Spinal cord (tissue), 9 donors: ENCODE measurements at regions not wholly inside any gene's neighbourhood (a gene's known extent, or its start where the extent isn't known, plus 50 kb on each side); places are given as distances from the start of the nearest gene placed in this dataset.
"Not testable (repeated sequence)": the region's sequence is repeated elsewhere in the genome, so short reads cannot be mapped to it uniquely, and the experiment has no call there.

ENCODE experiments used
- DNase-seq, 6 donors: peaks; one replicate each; pipeline versions ENCODE4 v3.0.0 to v3.0.0-alpha.2; 2013 to 2015; ENCODE audit warnings: low spot score in 6 of 6, low read depth in 4 of 6
- H3K27ac ChIP-seq: one replicate; pipeline ENCODE4 v1.5.1; 2013; ENCODE audit warnings: low read depth, low read length, control low read depth
- H3K27me3 ChIP-seq: one replicate; pipeline ENCODE4 v1.6.1; 2013; ENCODE audit warnings: low read length; ENCODE audit not compliant: control insufficient read depth, insufficient read depth
- H3K36me3 ChIP-seq: one replicate; pipeline ENCODE4 v1.6.1; 2013; ENCODE audit warnings: low read length; ENCODE audit not compliant: control insufficient read depth, insufficient read depth
- H3K4me1 ChIP-seq: one replicate; pipeline ENCODE4 v1.6.1; 2013; ENCODE audit warnings: low read length; ENCODE audit not compliant: control insufficient read depth, insufficient read depth
- H3K4me3 ChIP-seq: one replicate; pipeline ENCODE4 v1.5.1; 2013; ENCODE audit warnings: low read depth, low read length, control low read depth
- H3K9me3 ChIP-seq: one replicate; pipeline ENCODE4 v1.6.1; 2013; ENCODE audit warnings: low read length; ENCODE audit not compliant: control insufficient read depth, insufficient read depth
- WGBS: methylation state at CpG from one replicate; pipeline ENCODE4 v1.1.5; 2013; ENCODE audit warnings: missing lambda C conversion rate; ENCODE audit not compliant: insufficient coverage; 5-methylcytosine and 5-hydroxymethylcytosine counted together
- donor health status: healthy.

- WGBS = no CpG with 5 or more reads among the region's 2 CpGs
These were observed 75.7 kb upstream of the VSTM5 start for GRCh38 chr11:93926099-93926498.

GRCh38 chr11:93929407-93929806 is 79.0 kb upstream of the VSTM5 start:
- H3K4me1 ChIP-seq = no peaks in the 10 kb centered on the region
- H3K4me3 ChIP-seq = no peak overlapping the region
- H3K27me3 ChIP-seq = no peaks in the 10 kb centered on the region
- no peak overlapping the region for H3K27ac ChIP-seq
- no CpG with 5 or more reads among the region's 1 CpG for WGBS
- no peaks in the 10 kb centered on the region for H3K9me3 ChIP-seq
- H3K36me3 ChIP-seq = no peaks in the 10 kb centered on the region
- no peak for DNase-seq

More at GRCh38 chr11:93926099-93926498, 75.7 kb upstream of the VSTM5 start:
- not testable (repeated sequence) for H3K27me3 ChIP-seq, H3K9me3 ChIP-seq, H3K4me3 ChIP-seq, H3K4me1 ChIP-seq, H3K27ac ChIP-seq, H3K36me3 ChIP-seq, DNase-seq

GRCh38 chr11:93933230-93933629 is 82.8 kb upstream of the VSTM5 start:
- Histone ChIP-seq H3K27me3 (no peaks in the 10 kb centered on the region), H3K4me3 (no peak overlapping the region), H3K36me3 (no peaks in the 10 kb centered on the region), H3K27ac (no peak overlapping the region), H3K9me3 (no peaks in the 10 kb centered on the region), H3K4me1 (no peaks in the 10 kb centered on the region)
- WGBS = 79% methylated on average over 2 of the region's 3 CpGs
- DNase-seq = no peak

GRCh38 chr11:93935826-93936225 is 85.3 kb upstream of the HEPHL1 start:
- whole genome bisulfite sequencing = 75% methylated on average over 4 of the region's 5 CpGs
- no peaks in the 10 kb centered on the region for H3K27me3 ChIP-seq
- no peaks in the 10 kb centered on the region for H3K4me1 ChIP-seq
- H3K9me3 ChIP-seq = no peaks in the 10 kb centered on the region
- no peak for DNase-seq
- no peak overlapping the region for H3K27ac ChIP-seq
- H3K4me3 ChIP-seq = no peak overlapping the region
- H3K36me3 ChIP-seq = no peaks in the 10 kb centered on the region

DNA sequence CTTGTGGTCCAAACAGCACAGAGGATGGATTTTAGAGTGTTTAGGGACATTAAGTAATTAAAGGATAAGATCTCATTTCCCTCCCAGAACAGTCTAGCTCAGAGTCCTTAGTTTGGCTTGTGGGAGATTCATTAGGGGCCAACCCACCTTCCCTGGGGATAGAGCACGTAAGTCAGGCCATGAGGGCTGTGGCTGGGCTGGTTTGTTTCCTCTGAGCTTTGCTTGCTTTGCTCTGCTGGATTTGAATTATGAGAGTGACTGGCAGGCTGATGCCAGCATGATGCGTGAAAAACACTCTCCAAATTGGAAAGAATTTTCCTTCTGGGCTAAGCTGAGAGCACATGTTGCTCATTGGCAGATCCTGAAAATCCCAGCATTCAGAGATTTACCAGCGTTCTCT is 84.7 kb upstream of the HEPHL1 start:
- peak in 3 of 6 donors; percentile 15 to 80 (median 59) for DNase-seq
- 49% methylated on average over 2 of the region's 3 CpGs for WGBS
- no peaks in the 10 kb centered on the region for H3K27me3 ChIP-seq
- H3K4me3 ChIP-seq = no peak overlapping the region
- no peaks in the 10 kb centered on the region for H3K4me1 ChIP-seq
- H3K36me3 ChIP-seq = no peaks in the 10 kb centered on the region
- H3K9me3 ChIP-seq = no peaks in the 10 kb centered on the region
- no peak overlapping the region for H3K27ac ChIP-seq

DNA sequence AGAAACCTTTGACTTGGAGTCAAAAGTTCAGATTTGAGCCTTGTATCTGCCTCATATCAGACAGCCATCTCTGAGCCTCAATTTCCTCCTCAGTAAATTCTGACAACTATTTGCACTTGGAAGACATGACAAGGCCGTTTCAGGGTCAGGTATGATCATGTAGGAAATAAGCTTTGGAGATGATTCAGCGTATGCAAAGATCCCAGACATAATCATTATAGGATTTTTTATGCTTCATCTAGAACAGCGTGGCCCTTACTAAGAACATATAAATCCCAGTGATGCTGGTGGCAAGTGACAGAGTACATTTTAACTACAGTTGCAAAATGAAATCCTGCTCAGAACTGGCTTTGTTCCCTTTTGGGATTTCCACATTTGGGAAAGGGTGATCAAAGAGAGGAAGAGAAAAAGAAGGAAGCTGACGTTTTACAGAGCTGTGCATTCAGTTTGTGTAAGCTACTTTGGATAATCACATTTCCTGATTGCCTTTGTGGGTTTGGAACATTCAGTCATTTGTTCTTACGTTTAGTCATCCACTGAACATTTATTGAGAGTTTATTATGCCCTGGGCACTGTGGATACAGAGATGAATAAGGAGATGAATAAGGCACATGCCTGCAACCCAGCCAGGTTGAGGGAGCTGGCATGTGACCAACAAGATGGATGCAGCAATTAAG is 81.9 kb upstream of the HEPHL1 start:
- DNase-seq = no peak
- Histone ChIP-seq H3K9me3 (no peaks in the 10 kb centered on the region), H3K4me3 (no peak overlapping the region), H3K27me3 (no peaks in the 10 kb centered on the region), H3K4me1 (no peaks in the 10 kb centered on the region), H3K27ac (no peak overlapping the region), H3K36me3 (no peaks in the 10 kb centered on the region)
- 46% methylated on average over 2 of the region's 5 CpGs for WGBS

GRCh38 chr11:93940395-93940794 is 80.8 kb upstream of the HEPHL1 start:
- Histone ChIP-seq H3K9me3 (no peaks in the 10 kb centered on the region), H3K27ac (no peak overlapping the region), H3K27me3 (no peaks in the 10 kb centered on the region), H3K4me3 (no peak overlapping the region), H3K36me3 (no peaks in the 10 kb centered on the region), H3K4me1 (no peaks in the 10 kb centered on the region)
- no peak for DNase-seq
- WGBS = 90% methylated on average over 2 of the region's 2 CpGs

GRCh38 chr11:93942176-93942575 is 79.0 kb upstream of the HEPHL1 start:
- H3K27ac ChIP-seq = no peak overlapping the region
- H3K4me3 ChIP-seq = no peak overlapping the region
- no peaks in the 10 kb centered on the region for H3K36me3 ChIP-seq
- H3K9me3 ChIP-seq = no peaks in the 10 kb centered on the region
- no peaks in the 10 kb centered on the region for H3K4me1 ChIP-seq
- DNase-seq = no peak
- WGBS = no CpG with 5 or more reads among the region's 2 CpGs
- H3K27me3 ChIP-seq = no peaks in the 10 kb centered on the region

DNA sequence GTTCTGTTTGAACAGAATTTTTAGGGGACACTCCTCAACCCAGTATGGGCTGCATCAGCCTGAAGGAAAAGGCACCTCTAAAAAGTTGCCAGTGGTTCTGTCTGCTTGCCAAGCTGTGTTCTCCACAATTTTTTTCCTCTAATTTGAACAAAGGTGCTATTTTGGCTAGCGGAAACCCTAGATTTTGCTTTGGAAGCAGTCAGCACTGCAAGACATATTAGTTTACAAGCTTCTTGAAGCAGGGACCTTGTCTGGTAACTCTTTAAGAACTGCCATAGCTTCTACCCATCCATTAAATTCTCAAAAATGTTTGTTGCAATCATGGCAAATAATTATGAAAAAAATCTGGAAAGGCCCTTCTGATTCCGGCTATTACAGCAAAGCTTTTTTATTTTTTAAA is 75.6 kb upstream of the HEPHL1 start:
- H3K36me3 ChIP-seq = no peaks in the 10 kb centered on the region
- no peak overlapping the region for H3K4me3 ChIP-seq
- no peak for DNase-seq
- no CpG with 5 or more reads among the region's 2 CpGs for WGBS
- H3K4me1 ChIP-seq = no peaks in the 10 kb centered on the region
- H3K27me3 ChIP-seq = no peaks in the 10 kb centered on the region
- no peak overlapping the region for H3K27ac ChIP-seq
- no peaks in the 10 kb centered on the region for H3K9me3 ChIP-seq

- no peak overlapping the region for H3K27ac ChIP-seq
- H3K9me3 ChIP-seq = no peaks in the 10 kb centered on the region
- no peaks in the 10 kb centered on the region for H3K27me3 ChIP-seq
- no peak for DNase-seq
- 85% methylated on average over 5 of the region's 6 CpGs for WGBS
- H3K36me3 ChIP-seq = no peaks in the 10 kb centered on the region
- no peaks in the 10 kb centered on the region for H3K4me1 ChIP-seq
- H3K4me3 ChIP-seq = no peak overlapping the region
These were observed 68.9 kb upstream of the HEPHL1 start for GRCh38 chr11:93952082-93952780.
